Loucy (cell line): ENCODE measurements at regions not wholly inside any gene's neighbourhood (a gene's known extent, or its start where the extent isn't known, plus 50 kb on each side); places are given as distances from the start of the nearest gene placed in this dataset.

Source experiments
- EZH2phosphoT487 ChIP-seq: fragments of 200-600 bp; IDR thresholded peaks from 2 replicates; pipeline ENCODE4 v1.6.1; 2018; ENCODE audit warnings: antibody characterized with exemption, mild to moderate bottlenecking, moderate library complexity, borderline replicate concordance
- TF ChIP-seq, protein P1 (sequence below): fragments of 200-600 bp; sonication (generic); conservative IDR thresholded peaks from 2 replicates; pipeline ENCODE4 v1.5.1; 2014; ENCODE audit warnings: mild to moderate bottlenecking, antibody characterized with exemption, low read length

DNA sequence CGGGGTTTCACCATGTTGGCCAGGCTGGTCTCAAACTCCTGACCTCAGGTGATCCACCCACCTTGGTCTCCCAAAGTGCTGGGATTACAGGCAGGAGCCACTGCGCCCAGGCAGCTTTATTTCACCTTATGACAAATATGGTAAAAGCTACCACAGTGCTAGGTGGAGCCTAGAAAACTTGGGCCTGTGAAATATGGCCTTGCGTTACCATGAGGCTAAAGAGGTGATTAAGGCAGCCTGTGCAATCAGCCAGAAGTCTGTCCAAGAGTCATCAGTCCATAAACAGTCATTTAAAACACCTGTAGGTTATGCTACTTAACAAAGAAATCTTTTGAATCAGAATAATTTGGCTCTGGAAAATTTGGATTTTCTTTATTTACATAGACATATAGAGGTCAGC is 114.8 kb upstream of the ANKH start:
- TF ChIP-seq, protein P1, sequence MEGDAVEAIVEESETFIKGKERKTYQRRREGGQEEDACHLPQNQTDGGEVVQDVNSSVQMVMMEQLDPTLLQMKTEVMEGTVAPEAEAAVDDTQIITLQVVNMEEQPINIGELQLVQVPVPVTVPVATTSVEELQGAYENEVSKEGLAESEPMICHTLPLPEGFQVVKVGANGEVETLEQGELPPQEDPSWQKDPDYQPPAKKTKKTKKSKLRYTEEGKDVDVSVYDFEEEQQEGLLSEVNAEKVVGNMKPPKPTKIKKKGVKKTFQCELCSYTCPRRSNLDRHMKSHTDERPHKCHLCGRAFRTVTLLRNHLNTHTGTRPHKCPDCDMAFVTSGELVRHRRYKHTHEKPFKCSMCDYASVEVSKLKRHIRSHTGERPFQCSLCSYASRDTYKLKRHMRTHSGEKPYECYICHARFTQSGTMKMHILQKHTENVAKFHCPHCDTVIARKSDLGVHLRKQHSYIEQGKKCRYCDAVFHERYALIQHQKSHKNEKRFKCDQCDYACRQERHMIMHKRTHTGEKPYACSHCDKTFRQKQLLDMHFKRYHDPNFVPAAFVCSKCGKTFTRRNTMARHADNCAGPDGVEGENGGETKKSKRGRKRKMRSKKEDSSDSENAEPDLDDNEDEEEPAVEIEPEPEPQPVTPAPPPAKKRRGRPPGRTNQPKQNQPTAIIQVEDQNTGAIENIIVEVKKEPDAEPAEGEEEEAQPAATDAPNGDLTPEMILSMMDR: no peak
- TF ChIP-seq EZH2phosphoT487: no peak
